ENCODE measurements at regions not wholly inside any gene's neighbourhood (a gene's known extent, or its start where the extent isn't known, plus 50 kb on each side); places are given as distances from the start of the nearest gene placed in this dataset.

GRCh38 chr1:208598021-208598420, 353.8 kb upstream of the PLXNA2 start:
- no peak for DNase-seq

- DNase-seq, result no peak
Observed at GRCh38 chr1:208599063-208599462, 354.9 kb upstream of the PLXNA2 start.

- no peak for DNase-seq
Observed at GRCh38 chr1:208600456-208601190, 356.4 kb upstream of the PLXNA2 start.

DNA sequence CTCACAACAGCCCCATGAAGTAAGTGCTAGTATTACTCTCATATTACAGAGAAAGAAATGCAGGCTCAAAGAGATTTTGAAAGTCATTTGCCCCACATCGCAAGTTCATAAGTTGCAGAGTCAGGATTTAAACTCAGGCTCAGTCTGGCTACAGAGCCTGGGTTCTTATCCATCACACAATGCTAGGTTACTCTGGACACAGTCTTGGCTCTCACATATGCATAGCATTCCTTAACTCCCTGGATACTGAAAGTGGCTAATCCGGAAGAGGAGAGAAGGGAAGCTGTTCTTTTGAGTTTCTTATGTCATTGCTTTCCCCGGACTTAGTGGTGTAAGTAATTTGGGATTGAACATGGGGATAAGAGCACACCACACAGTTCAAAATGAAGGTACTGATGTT, 357.4 kb upstream of the PLXNA2 start:
- no peak for DNase-seq

DNA sequence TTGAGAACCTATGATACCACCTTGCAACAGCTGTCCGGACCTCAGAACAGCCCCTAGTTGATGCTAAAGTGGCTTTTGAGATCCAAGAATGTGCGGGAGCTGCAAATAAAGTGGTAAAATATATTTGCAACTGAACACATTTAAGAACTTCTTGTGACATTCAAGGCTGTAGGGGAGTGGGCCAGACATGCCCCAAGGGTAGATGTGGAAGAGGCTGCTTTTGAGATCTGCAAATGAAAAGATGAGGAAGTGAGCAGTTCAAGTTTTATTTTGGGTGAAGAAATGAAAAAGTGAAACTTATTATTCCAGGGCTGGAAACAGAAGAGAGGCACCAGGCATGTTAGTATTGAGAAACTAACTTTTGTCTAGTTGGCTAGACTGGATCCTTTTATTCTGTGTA, 359.5 kb upstream of the PLXNA2 start:
- no peak for DNase-seq

DNA sequence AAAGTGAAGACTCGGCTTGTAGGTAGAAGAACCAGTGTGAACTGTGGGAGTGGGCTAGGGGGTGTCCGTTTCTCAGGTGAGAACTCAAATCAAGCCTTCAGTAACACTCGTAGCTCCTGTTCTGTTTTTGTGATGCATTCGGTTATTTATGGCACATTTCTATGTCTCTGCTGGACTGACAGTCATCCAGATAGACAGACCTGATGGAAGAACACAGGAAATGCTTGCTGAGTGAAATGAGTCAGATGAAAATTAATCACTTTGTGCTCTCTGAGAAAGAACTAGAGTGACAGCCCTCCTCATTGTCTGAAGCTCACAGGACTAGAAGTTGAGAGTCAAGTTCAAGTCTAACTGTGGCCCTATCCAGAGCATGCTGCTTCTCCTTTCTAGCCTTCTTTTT, 360.1 kb upstream of the PLXNA2 start:
- no peak for DNase-seq

- no peak for DNase-seq
Observed at GRCh38 chr1:208606959-208607358, 362.8 kb upstream of the PLXNA2 start.

DNA sequence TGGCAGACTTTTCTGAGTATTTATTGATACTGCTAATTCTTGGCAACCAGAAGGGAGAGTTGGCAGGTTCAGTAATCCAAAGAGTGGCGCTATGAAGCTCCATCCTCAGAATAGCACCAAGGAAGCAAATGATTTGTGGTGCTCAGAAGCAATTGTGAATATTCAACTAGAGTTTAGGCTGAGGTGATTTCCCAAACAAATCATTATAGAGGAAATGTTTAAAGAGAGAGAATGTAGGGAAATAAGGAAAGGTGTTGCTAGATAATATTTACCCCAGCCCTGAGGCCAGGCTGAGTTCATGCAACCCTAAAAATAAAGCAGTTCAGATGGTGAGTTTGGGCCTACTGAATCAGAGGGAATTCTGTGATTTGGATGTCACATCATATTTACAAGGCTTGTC, 363.4 kb upstream of the PLXNA2 start:
- DNase-seq, result no peak

GRCh38 chr1:208614610-208615009, 370.4 kb upstream of the PLXNA2 start:
- no peak for DNase-seq

DNA sequence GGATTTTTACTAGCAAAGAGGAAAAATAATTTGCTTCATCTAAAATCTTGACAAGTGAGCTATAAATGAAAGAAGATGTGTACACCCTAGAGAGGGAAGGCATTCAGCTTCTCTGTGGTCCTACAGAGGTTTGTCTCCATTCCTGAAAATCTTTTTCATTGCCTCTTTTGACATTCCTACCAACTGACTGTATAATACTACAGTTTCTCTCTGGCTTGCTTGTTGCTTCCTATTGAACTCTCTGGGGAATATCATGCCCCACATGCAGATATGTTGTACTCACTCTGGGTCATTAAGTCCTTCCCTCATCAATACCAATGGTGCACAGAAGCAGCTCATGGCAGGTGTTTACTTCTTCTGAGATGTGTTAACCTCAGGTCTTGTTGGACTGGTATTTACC, 371.2 kb upstream of the PLXNA2 start:
- DNase-seq, result no peak

DNA sequence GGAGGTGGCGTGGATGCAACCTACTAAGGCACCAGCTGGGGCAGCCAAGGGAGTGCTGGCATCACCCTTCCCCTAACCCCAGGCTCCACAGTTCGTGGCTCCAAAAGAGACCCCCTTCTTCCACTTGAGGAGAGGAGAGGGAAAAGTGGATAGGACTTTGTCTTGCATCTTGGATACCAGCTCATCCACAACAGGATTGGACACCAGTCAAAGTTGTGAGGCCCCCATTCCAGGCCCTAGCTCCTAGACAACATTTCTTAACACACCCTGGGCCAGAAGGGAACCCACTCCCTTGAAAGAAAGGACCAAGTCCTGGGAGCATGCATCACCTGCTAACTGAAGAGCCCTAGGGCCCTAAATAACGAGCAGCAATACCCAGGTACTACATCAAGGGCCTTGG, 372.6 kb upstream of the PLXNA2 start:
- no peak for DNase-seq

- no peak for DNase-seq
Observed at GRCh38 chr1:208628022-208628914, 384.1 kb upstream of the PLXNA2 start.

DNA sequence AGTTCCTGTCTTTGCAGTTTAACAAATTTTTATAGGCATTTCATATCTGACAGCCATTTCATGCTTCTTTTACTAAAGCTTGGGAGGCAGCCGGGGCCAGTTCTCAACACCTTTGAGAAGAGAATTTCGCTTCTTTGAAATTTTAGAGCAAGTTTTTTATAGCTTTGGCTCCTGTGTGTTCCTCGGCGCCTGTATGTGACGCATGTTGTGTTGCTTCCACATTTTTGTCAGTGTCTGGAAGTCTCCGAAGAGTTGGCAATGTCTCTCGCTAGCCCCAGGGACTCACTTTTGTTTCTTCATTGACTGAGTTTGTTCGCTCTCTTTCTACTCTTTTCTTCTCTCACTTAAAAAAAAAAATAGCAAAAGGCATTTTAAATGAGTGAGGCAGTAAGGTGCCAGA, 386.9 kb upstream of the PLXNA2 start:
- no peak for DNase-seq

DNA sequence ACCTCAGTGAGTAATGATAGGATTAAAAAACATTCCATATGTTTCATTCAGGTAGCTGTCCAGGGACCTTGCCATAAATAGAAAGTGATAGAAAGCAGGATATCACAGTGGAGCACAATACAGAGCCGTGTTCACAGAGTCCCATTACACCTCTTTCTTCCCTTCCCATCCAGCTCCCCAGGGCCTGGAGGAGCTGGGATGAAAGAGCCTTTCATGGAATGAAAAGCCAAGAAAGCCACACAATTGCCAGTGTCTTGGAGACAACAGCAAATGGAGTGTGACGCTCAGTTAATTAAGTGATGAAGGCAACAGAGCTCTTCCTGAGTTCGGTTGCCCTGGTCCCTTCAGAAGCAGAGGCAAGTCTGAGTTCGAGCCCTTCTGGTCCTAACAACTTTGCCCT, 387.3 kb upstream of the PLXNA2 start:
- DNase-seq, result no peak

DNA sequence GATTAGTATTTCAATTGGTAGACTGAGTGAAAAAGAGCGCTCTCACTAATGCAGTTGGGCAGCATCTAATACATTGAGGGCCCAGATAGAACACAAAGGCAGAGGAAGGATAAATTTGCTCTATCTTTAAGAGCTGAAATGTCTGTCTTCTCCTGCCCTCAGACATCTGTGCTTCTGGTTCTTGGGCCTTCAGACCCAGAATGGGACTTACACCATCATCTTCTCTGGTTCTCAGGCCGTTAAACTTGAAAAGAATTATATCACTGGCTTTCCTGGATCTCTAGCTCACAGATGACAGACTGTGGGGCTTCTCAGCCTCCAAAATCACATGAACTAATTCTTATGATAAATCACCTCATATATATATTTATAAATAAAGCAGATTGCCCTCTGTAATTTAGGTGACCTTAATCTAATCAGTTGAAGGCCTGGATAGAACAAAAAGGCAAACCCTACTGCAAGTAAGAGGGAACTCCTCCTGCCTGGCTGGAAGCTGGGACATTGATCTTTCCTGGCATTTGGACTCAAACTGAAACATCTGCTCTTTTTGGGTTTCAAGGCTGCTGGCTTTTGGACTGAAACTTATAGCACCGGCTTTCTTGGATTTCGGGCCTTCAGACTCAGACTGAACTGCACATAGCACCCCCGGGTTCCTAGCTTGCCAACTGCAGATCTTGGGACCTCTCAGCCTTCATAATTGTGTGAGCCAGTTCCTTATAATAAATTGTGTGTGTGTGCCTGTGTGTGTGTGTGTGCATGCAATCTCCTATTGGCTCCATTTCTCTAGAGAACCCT, 390.4 kb upstream of the PLXNA2 start:
- no peak for DNase-seq

- DNase-seq, result no peak
Observed at GRCh38 chr1:208637181-208637580, 393.0 kb upstream of the PLXNA2 start.

DNA sequence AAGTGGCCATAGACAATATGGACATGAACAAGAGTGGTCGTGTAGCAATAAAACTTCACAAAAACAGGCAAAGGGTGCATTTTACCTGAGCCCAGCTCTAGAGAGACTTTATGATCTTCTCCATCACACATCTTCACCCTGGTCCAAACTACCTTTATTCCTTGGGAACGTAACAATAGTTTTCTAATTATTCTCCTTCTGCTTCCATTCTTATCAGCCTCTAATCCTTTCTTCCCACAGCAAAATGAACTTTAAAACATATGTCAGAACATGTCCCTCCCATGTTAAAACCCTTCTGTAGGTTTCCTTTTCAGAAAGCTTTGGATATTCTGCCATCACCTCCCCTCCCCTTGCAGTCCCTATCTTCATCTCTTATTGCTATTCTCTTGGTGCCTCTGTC, 395.2 kb upstream of the PLXNA2 start:
- DNase-seq, result no peak

- DNase-seq, result no peak
Observed at GRCh38 chr1:208640295-208640694, 396.1 kb upstream of the PLXNA2 start.

- DNase-seq, result no peak
Observed at GRCh38 chr1:208641579-208642280, 397.5 kb upstream of the PLXNA2 start.

GRCh38 chr1:208643005-208643597, 398.9 kb upstream of the PLXNA2 start:
- no peak for DNase-seq

DNA sequence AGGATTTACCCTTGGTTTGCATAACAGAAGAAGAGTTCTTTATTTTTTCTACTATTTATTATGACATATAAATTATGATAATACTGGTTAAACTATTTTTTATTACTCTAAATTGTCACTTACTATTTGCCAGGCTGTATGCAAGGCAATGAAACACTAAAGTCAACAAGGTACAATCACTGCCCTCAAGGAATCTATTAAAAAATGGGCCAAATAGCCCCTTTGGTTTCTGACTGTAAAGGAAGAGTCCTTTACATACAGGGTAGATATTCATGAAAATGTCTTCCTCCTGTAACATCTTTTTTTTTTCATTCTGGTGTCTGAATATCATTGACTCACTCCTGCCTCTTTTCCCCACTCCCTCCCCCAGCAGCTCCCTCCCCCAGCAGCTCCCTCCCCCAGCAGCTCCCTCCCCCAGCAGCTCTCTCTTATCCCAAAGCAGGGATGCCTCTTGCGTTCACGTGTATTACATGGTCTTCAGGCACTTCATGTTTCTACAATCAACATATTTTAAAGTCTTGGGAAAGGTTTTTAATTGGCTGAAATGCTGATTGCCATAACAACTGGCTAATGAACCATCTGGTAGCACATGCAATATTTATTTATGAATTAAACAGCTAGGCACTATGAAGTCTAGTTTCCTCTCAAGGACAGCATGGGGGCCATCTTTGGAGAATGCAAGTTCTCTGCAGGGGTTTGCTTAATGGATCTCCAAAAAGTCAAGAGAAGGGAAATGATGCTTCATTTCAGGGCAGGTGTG, 400.4 kb upstream of the PLXNA2 start:
- no peak for DNase-seq

DNA sequence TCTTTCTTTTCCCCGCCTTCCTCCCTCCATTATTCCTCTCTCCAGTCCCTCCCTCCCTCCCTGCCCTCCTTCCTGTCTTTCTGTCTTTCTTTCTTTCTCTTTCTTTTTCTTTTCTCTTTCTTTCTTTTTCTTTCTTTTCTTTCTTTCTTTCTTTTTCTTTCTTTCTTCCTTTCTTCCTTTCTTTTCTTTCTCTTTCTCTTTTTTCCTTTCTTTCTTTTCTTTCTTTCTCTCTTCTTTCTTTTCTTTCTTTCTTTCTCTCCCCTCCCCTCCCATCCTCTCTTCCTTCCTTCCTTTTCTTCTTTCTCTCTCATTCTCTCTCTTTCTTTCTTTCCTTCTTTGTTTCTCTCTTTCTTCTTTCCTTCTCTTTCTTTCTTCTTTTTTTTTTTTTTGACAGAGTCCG, 402.2 kb upstream of the PLXNA2 start:
- DNase-seq, result no peak
